Upper lobe of right lung (tissue), 1 donor: ENCODE measurements at regions not wholly inside any gene's neighbourhood (a gene's known extent, or its start where the extent isn't known, plus 50 kb on each side); places are given as distances from the start of the nearest gene placed in this dataset.

Experiments used
- ATAC-seq: fragments of 200-7000 bp; cut with Tn5 transposase; one replicate; pipeline ENCODE4 v1.9.1; 2020; ENCODE audit warnings: mild to moderate bottlenecking, moderate library complexity
- DNase-seq: peaks from one replicate; pipeline ENCODE4 v3.0.0-alpha.2; 2020
- H3K27ac ChIP-seq: fragments of 200-600 bp; one replicate; pipeline ENCODE4 v1.8.0; 2022
- H3K27me3 ChIP-seq: fragments of 200-600 bp; one replicate; pipeline ENCODE4 v1.8.0; 2022; ENCODE audit warnings: mild to moderate bottlenecking
- H3K36me3 ChIP-seq: fragments of 200-600 bp; one replicate; pipeline ENCODE4 v1.8.0; 2022
- H3K4me1 ChIP-seq: fragments of 200-600 bp; one replicate; pipeline ENCODE4 v1.8.0; 2022
- H3K4me3 ChIP-seq: fragments of 200-600 bp; one replicate; pipeline ENCODE4 v1.8.0; 2022; ENCODE audit warnings: mild to moderate bottlenecking
- H3K9me3 ChIP-seq: fragments of 200-600 bp; one replicate; pipeline ENCODE4 v1.8.0; 2022
- CTCF ChIP-seq: fragments of 200-600 bp; IDR thresholded peaks from one replicate; pipeline ENCODE4 v1.8.0; 2022; ENCODE audit warnings: antibody characterized with exemption
- intact Hi-C: fragments of 100-400 bp; cut with DNase I; formaldehyde crosslinking; loops from one replicate; pipeline ENCODE4 v1.11.0; 2022
- donor health status: DM: no; HTN: yes; CAD: no; lungs with severe emphysema.

- DNase-seq, result no peak
- Histone ChIP-seq H3K4me1 (no peaks in the 10 kb centered on the region), H3K36me3 (no peaks in the 10 kb centered on the region), H3K27ac (no peak overlapping the region), H3K9me3 (no peaks in the 10 kb centered on the region), H3K4me3 (no peak overlapping the region), H3K27me3 (no peaks in the 10 kb centered on the region)
- ATAC-seq, result no peak
- intact Hi-C loops, result no loop called here
- TF ChIP-seq CTCF, result no peak
Observed at GRCh38 chr21:32094804-32095203, 184.0 kb downstream of the MIS18A start.

GRCh38 chr21:32093646-32094462 is 185.0 kb downstream of the MIS18A start:
- Histone ChIP-seq H3K27ac (no peak overlapping the region), H3K9me3 (no peaks in the 10 kb centered on the region), H3K4me3 (no peak overlapping the region), H3K36me3 (no peaks in the 10 kb centered on the region), H3K4me1 (no peaks in the 10 kb centered on the region), H3K27me3 (no peaks in the 10 kb centered on the region)
- no peak for ATAC-seq
- no peak for TF ChIP-seq CTCF
- no peak for DNase-seq
- intact Hi-C loops, result no loop called here

DNA sequence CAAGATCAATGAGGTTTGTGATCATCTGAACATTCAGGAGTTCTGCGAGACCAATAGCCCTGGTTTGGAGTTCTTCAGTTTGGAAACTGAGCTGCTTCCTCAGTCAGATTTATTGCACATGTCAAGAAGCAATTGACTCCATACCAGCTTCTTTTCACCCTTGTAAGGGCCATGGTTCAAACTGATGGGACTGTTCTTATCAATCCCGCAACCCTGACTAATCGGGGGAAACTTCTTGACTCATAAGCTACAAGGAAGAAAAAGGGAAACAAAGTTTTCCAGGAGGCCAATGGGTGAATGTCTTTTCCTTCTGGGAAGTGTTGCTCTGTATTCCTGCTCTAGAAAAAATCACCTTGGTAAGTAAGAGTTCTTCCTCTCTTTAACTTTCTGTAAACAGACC is 187.9 kb downstream of the MIS18A start:
- Histone ChIP-seq H3K27me3 (no peaks in the 10 kb centered on the region), H3K4me3 (no peak overlapping the region), H3K36me3 (no peaks in the 10 kb centered on the region), H3K27ac (no peak overlapping the region), H3K9me3 (no peaks in the 10 kb centered on the region), H3K4me1 (no peaks in the 10 kb centered on the region)
- ATAC-seq (no peak), DNase-seq (no peak)
- intact Hi-C loops, result no loop called here
- no peak for TF ChIP-seq CTCF

GRCh38 chr21:32089766-32090165 is 189.1 kb downstream of the MIS18A start:
- Histone ChIP-seq H3K9me3 (no peaks in the 10 kb centered on the region), H3K36me3 (no peaks in the 10 kb centered on the region), H3K27ac (no peak overlapping the region), H3K27me3 (no peaks in the 10 kb centered on the region), H3K4me1 (no peaks in the 10 kb centered on the region), H3K4me3 (no peak overlapping the region)
- no peak for TF ChIP-seq CTCF
- intact Hi-C loops, result no loop called here
- DNase-seq, result no peak
- no peak for ATAC-seq

- intact Hi-C loops, result no loop called here
- no peak for TF ChIP-seq CTCF
- DNase-seq, result no peak
- no peak overlapping the region for H3K27ac ChIP-seq
- H3K36me3 ChIP-seq, result no peaks in the 10 kb centered on the region
- H3K4me1 ChIP-seq, result no peaks in the 10 kb centered on the region
- ATAC-seq, result no peak
- H3K4me3 ChIP-seq, result no peak overlapping the region
- H3K27me3 ChIP-seq, result no peaks in the 10 kb centered on the region
- no peaks in the 10 kb centered on the region for H3K9me3 ChIP-seq
Observed at GRCh38 chr21:32088471-32088870, 190.4 kb downstream of the MIS18A start.
